Peyer's patch (tissue), 4 donors: ENCODE measurements at regions not wholly inside any gene's neighbourhood (a gene's known extent, or its start where the extent isn't known, plus 50 kb on each side); places are given as distances from the start of the nearest gene placed in this dataset.

Experiments used
- POLR2A ChIP-seq, 2 donors: fragments of 450-650 bp; IDR thresholded peaks; one replicate each; pipeline ENCODE4 v1.5.1; 2017; ENCODE audit warnings: antibody characterized with exemption in 2 of 2, mild to moderate bottlenecking in 2 of 2, moderate library complexity in 2 of 2
- TF ChIP-seq, protein P1 (sequence below), 6 experiments: fragments of 450-650 bp in 4 of 6; fragments of 200-600 bp in 2 of 6; sonication (generic) in 1 of 6; IDR thresholded peaks; one replicate each; pipeline ENCODE4 v1.5.1; 2017 to 2019; ENCODE audit warnings: antibody characterized with exemption in 6 of 6, mild to moderate bottlenecking in 3 of 6, moderate library complexity in 1 of 6

DNA sequence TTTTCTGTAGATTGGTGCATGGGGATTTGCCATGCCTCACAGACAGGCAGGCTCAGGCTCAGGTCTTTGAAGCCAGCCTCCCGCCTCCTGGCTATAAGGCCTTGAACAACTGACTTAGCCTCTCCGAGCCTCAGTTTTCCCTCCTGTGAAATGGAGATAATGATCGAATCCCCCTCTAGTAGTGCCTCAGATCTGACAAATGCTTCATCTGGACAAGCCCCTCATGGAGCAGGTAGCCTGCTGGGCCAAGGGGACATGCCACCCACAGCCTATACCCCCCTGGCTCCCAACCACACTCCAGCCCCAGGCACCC, 68.1 kb upstream of the LCTL start:
- TF ChIP-seq, protein P1, sequence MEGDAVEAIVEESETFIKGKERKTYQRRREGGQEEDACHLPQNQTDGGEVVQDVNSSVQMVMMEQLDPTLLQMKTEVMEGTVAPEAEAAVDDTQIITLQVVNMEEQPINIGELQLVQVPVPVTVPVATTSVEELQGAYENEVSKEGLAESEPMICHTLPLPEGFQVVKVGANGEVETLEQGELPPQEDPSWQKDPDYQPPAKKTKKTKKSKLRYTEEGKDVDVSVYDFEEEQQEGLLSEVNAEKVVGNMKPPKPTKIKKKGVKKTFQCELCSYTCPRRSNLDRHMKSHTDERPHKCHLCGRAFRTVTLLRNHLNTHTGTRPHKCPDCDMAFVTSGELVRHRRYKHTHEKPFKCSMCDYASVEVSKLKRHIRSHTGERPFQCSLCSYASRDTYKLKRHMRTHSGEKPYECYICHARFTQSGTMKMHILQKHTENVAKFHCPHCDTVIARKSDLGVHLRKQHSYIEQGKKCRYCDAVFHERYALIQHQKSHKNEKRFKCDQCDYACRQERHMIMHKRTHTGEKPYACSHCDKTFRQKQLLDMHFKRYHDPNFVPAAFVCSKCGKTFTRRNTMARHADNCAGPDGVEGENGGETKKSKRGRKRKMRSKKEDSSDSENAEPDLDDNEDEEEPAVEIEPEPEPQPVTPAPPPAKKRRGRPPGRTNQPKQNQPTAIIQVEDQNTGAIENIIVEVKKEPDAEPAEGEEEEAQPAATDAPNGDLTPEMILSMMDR (IDR thresholded peaks at IDR 0.05) = no peak
- no peak for TF ChIP-seq POLR2A (IDR thresholded peaks at IDR 0.05)
